ENCODE measurements at regions not wholly inside any gene's neighbourhood (a gene's known extent, or its start where the extent isn't known, plus 50 kb on each side); places are given as distances from the start of the nearest gene placed in this dataset.
"Not testable (repeated sequence)": the region's sequence is repeated elsewhere in the genome, so short reads cannot be mapped to it uniquely, and the experiment has no call there.

DNA sequence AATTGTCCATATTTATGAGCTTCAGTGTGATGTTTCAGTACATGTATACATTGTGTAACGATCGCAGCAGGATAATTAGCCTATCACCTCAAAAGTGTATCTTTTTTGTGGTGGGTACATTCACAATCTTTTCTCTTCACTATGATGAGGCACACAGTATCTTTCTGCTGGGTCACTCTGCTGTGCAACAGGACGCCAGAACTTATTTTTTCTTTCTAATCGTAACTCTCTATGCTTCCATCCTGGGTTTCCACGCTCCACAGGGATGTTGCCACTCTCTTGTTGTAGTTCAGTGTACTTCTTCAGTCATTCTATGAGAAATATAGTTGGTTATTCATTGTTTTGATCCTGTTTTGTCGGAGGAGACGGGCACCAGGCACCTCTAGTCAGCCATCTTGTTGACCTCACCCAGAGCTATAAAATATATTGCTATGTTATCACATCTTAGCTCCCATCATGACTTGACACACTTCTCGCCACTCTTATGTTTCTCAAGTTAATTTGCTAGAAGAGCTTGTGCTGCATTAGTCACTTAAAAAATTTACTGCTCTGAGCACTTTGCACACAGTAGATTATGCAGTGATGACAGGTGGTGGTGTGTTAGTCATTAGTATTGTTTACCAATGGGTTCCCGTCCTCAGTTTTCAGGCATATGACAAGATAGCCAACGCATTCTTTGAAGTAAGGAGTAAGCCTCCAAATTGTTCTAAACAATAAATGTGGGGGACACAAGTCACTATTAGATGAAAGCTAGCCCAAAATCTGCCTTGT is 1002.7 kb upstream of the PCDH7 start:
- no peak for ATAC-seq

GRCh38 chr4:29718136-29718535 is 1002.0 kb upstream of the PCDH7 start:
- ATAC-seq (no peak), DNase-seq (no peak)
- H3K4me3 Mint-ChIP-seq, result no peak overlapping the region
- H3K36me3 Mint-ChIP-seq (ENCODE audit: low read depth), result no peaks in the 10 kb centered on the region
- no peaks in the 10 kb centered on the region for H3K27me3 Mint-ChIP-seq (ENCODE audit: low read depth)
- no peaks in the 10 kb centered on the region for H3K4me1 Mint-ChIP-seq (ENCODE audit: low read depth)
- ChIA-PET CTCF (no interaction called here), POLR2A (no interaction called here)
- H3K9me3 Mint-ChIP-seq (ENCODE audit: insufficient read depth), result no peaks in the 10 kb centered on the region
- no peak overlapping the region for H3K27ac Mint-ChIP-seq

More for the DNA sequence above, 1002.7 kb upstream of the PCDH7 start:
- ChIA-PET CTCF (no interaction called here), POLR2A (no interaction called here)
- no peak for DNase-seq
- Mint-ChIP-seq H3K4me3 (no peak overlapping the region), H3K36me3 (ENCODE audit: low read depth) (no peaks in the 10 kb centered on the region), H3K4me1 (ENCODE audit: low read depth) (no peaks in the 10 kb centered on the region), H3K27me3 (ENCODE audit: low read depth) (no peaks in the 10 kb centered on the region), H3K9me3 (ENCODE audit: insufficient read depth) (peaks cover under 1% of the 10 kb centered on the region), H3K27ac (no peak overlapping the region)

DNA sequence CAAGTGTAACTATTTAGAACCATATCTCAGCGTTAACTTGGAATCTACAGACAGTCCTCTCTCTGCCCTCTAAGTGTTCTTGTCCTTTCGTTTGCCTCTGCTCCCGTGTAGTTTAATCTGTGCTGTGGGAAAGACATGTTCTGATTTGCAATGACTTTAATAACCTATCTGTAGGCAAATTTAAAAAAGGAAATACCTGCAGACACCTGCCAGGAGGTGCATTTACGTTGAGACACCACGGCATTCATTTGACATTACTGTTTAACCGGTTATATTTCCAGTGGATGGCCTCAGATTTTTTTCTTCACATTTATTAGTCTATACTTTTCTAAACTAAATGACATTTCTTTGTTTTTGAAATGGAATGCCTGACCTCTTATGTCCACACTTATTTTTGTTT is 997.9 kb upstream of the PCDH7 start:
- no peaks in the 10 kb centered on the region for H3K4me1 Mint-ChIP-seq (ENCODE audit: low read depth)
- CTCF ChIA-PET, result no interaction called here
- ATAC-seq, result no peak
- no peak overlapping the region for H3K27ac Mint-ChIP-seq
- no peaks in the 10 kb centered on the region for H3K36me3 Mint-ChIP-seq (ENCODE audit: low read depth)
- POLR2A ChIA-PET, result no interaction called here
- H3K4me3 Mint-ChIP-seq, result no peak overlapping the region
- DNase-seq, result no peak
- no peaks in the 10 kb centered on the region for H3K27me3 Mint-ChIP-seq (ENCODE audit: low read depth)
- no peaks in the 10 kb centered on the region for H3K9me3 Mint-ChIP-seq (ENCODE audit: insufficient read depth)

DNA sequence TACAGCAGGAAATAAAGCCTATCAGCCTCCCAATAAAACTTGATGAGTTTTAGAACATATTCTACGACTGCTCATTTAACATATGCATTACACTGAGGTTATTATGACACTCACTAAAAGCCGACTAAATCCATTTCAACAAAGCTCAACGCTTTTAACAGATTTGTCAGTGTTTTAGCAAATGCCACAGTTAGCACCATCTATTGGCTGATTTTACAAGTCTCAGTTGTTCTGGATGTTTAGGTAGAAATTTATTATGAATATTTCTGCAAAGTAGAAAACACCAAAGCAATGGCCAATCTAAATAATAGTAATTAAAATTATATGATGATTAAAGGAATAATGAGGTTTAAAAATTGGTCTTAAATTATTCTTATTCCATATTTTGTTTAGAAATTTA is 993.2 kb upstream of the PCDH7 start:
- no peaks in the 10 kb centered on the region for H3K4me1 Mint-ChIP-seq (ENCODE audit: low read depth)
- no peaks in the 10 kb centered on the region for H3K27me3 Mint-ChIP-seq (ENCODE audit: low read depth)
- CTCF ChIA-PET, result no interaction called here
- DNase-seq, result no peak
- no peak overlapping the region for H3K4me3 Mint-ChIP-seq
- no peak for ATAC-seq
- POLR2A ChIA-PET, result no interaction called here
- peaks cover 9% of the 10 kb centered on the region for H3K9me3 Mint-ChIP-seq (ENCODE audit: insufficient read depth)
- H3K36me3 Mint-ChIP-seq (ENCODE audit: low read depth), result no peaks in the 10 kb centered on the region
- no peak overlapping the region for H3K27ac Mint-ChIP-seq

- POLR2A ChIA-PET, result no interaction called here
- Mint-ChIP-seq H3K27ac (no peak overlapping the region), H3K4me1 (ENCODE audit: low read depth) (no peaks in the 10 kb centered on the region), H3K27me3 (ENCODE audit: low read depth) (no peaks in the 10 kb centered on the region), H3K4me3 (no peak overlapping the region), H3K36me3 (ENCODE audit: low read depth) (no peaks in the 10 kb centered on the region), H3K9me3 (ENCODE audit: insufficient read depth) (peaks cover 22% of the 10 kb centered on the region)
- ATAC-seq, result no peak
- CTCF ChIA-PET, result no interaction called here
- DNase-seq, result no peak
Observed at GRCh38 chr4:29734343-29735213, 985.6 kb upstream of the PCDH7 start.

- POLR2A ChIA-PET, result no interaction called here
- Mint-ChIP-seq H3K4me1 (ENCODE audit: low read depth) (no peaks in the 10 kb centered on the region), H3K9me3 (ENCODE audit: insufficient read depth) (peaks cover 32% of the 10 kb centered on the region), H3K4me3 (no peak overlapping the region), H3K36me3 (ENCODE audit: low read depth) (no peaks in the 10 kb centered on the region), H3K27ac (no peak overlapping the region), H3K27me3 (ENCODE audit: low read depth) (no peaks in the 10 kb centered on the region)
- no peak for ATAC-seq
- DNase-seq, result no peak
- CTCF ChIA-PET, result no interaction called here
Observed at GRCh38 chr4:29756966-29757365, 963.2 kb upstream of the PCDH7 start.

GRCh38 chr4:29762151-29762550 is 958.0 kb upstream of the PCDH7 start:
- POLR2A ChIA-PET, result no interaction called here
- ATAC-seq, result no peak
- no peaks in the 10 kb centered on the region for H3K36me3 Mint-ChIP-seq (ENCODE audit: low read depth)
- H3K4me3 Mint-ChIP-seq, result no peak overlapping the region
- DNase-seq, result no peak
- H3K27ac Mint-ChIP-seq, result no peak overlapping the region
- no peaks in the 10 kb centered on the region for H3K4me1 Mint-ChIP-seq (ENCODE audit: low read depth)
- CTCF ChIA-PET, result no interaction called here
- H3K27me3 Mint-ChIP-seq (ENCODE audit: low read depth), result no peaks in the 10 kb centered on the region
- peaks cover 36% of the 10 kb centered on the region for H3K9me3 Mint-ChIP-seq (ENCODE audit: insufficient read depth)

DNA sequence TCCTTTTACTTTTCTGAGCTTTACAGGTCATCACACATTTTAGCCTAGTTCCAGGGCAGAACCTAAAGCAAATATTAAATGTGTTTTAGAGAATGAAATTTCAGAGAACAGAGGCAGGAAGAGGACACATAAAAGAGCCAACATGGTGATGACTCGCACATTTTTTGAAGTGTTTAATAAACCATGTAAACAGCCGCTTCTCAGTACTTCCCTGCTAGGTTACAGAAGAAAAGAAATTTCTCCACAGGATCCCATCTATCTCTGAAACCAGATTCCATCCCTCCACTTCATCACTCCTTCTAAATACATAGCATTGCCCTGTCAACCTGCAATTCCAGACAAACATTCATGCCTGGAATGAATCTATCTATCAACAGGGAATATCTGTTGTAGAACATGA is 949.5 kb upstream of the PCDH7 start:
- ATAC-seq (no peak), DNase-seq (no peak)
- CTCF ChIA-PET, result no interaction called here
- Mint-ChIP-seq H3K27ac (no peak overlapping the region), H3K4me1 (ENCODE audit: low read depth) (no peaks in the 10 kb centered on the region), H3K4me3 (no peak overlapping the region), H3K27me3 (ENCODE audit: low read depth) (no peaks in the 10 kb centered on the region), H3K9me3 (ENCODE audit: insufficient read depth) (peaks cover 23% of the 10 kb centered on the region), H3K36me3 (ENCODE audit: low read depth) (no peaks in the 10 kb centered on the region)
- POLR2A ChIA-PET, result no interaction called here

- POLR2A ChIA-PET; CTCF ChIA-PET; H3K9me3 Mint-ChIP-seq (ENCODE audit: insufficient read depth); H3K36me3 Mint-ChIP-seq (ENCODE audit: low read depth); DNase-seq; H3K4me1 Mint-ChIP-seq (ENCODE audit: low read depth); H3K27ac Mint-ChIP-seq; ATAC-seq; H3K4me3 Mint-ChIP-seq; H3K27me3 Mint-ChIP-seq (ENCODE audit: low read depth): not testable (repeated sequence)
Observed at GRCh38 chr4:29788123-29788522, 932.0 kb upstream of the PCDH7 start.

GRCh38 chr4:29805245-29805644 is 914.9 kb upstream of the PCDH7 start:
- DNase-seq, result no peak
- ChIA-PET POLR2A (no interaction called here), CTCF (no interaction called here)
- Mint-ChIP-seq H3K4me3 (no peak overlapping the region), H3K27ac (no peak overlapping the region), H3K4me1 (ENCODE audit: low read depth) (no peaks in the 10 kb centered on the region), H3K9me3 (ENCODE audit: insufficient read depth) (peaks cover 18% of the 10 kb centered on the region), H3K36me3 (ENCODE audit: low read depth) (no peaks in the 10 kb centered on the region), H3K27me3 (ENCODE audit: low read depth) (no peaks in the 10 kb centered on the region)
- no peak for ATAC-seq

DNA sequence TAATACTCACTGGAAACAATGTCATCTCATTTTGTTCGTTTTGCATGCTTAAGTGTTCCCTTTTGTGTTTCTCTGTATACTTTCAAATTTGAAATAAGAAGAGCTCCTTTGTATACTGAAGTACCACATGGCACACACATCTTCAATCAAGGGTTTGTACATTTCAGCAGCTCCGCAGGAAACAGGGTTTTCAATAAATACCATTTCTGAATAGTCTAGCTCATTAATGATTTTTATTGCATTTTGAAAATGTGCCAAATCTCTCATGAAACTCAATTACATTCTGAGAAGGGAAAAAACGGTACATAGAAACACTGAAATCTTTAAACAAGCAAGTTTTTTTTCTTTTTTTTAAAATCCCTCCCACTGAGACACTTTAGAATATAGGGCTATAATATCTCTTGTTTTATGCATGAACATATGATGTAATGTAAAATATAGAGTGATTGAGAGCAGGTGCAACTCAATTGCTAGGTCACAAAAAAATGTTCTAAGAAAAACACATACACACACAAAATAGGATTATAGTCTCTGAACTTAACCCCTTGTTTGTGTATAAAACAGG is 914.2 kb upstream of the PCDH7 start:
- ChIA-PET CTCF (no interaction called here), POLR2A (no interaction called here)
- H3K27me3 Mint-ChIP-seq (ENCODE audit: low read depth), result no peaks in the 10 kb centered on the region

DNA sequence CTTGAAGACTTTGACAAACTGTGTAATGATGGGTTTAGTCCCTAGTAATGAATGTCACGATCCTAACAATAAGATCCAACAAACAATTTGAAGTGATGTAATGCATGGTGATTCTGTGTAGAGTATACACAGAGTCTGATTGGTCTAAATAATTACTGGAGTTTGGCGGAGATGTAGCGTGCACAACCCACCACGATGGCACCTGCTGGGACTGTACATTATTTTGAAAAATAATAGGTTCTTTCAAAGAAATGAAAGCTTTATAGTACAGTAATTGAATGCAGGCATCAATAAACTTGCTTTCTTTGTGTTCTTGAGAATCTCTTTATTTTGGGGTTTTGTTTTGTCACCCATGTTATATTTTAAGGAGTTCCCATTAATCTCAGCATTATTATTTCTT is 902.2 kb upstream of the PCDH7 start:
- DNase-seq (no peak), ATAC-seq (no peak)
- no peaks in the 10 kb centered on the region for H3K4me1 Mint-ChIP-seq (ENCODE audit: low read depth)
- no peaks in the 10 kb centered on the region for H3K27me3 Mint-ChIP-seq (ENCODE audit: low read depth)
- peaks cover 16% of the 10 kb centered on the region for H3K9me3 Mint-ChIP-seq (ENCODE audit: insufficient read depth)
- H3K27ac Mint-ChIP-seq, result no peak overlapping the region
- H3K36me3 Mint-ChIP-seq (ENCODE audit: low read depth), result no peaks in the 10 kb centered on the region
- ChIA-PET POLR2A (no interaction called here), CTCF (no interaction called here)
- H3K4me3 Mint-ChIP-seq, result no peak overlapping the region

More for the DNA sequence above, 914.2 kb upstream of the PCDH7 start:
- Mint-ChIP-seq H3K36me3 (ENCODE audit: low read depth) (no peaks in the 10 kb centered on the region), H3K4me3 (no peak overlapping the region), H3K9me3 (ENCODE audit: insufficient read depth) (peaks cover 19% of the 10 kb centered on the region), H3K27ac (no peak overlapping the region), H3K4me1 (ENCODE audit: low read depth) (no peaks in the 10 kb centered on the region)
- ATAC-seq (no peak), DNase-seq (no peak)
